ENCODE measurements at regions not wholly inside any gene's neighbourhood (a gene's known extent, or its start where the extent isn't known, plus 50 kb on each side); places are given as distances from the start of the nearest gene placed in this dataset.

GRCh38 chr3:195012571-195012970, 258.4 kb downstream of the XXYLT1 start:
- intact Hi-C loops (cut with DNase I; ENCODE audit: low total_unique reads) (no loop called here), in situ Hi-C loops (cut with MboI; ENCODE audit: low sequenced_read_pairs in 4 of 4) (loop anchor here in 1 of 4 donors (25.0 kb wide), 1 partner anchor 250 kb away; the partner anchor contains the start of gene XXYLT1)
- no peaks in the 10 kb centered on the region for H3K9me3 ChIP-seq
- ATAC-seq, result no peak
- H3K27ac ChIP-seq, result no peak overlapping the region
- H3K36me3 ChIP-seq, result no peaks in the 10 kb centered on the region
- H3K4me1 ChIP-seq, result no peaks in the 10 kb centered on the region
- no peak for DNase-seq
- H3K4me3 ChIP-seq, result no peak overlapping the region
- TF ChIP-seq, protein P1, sequence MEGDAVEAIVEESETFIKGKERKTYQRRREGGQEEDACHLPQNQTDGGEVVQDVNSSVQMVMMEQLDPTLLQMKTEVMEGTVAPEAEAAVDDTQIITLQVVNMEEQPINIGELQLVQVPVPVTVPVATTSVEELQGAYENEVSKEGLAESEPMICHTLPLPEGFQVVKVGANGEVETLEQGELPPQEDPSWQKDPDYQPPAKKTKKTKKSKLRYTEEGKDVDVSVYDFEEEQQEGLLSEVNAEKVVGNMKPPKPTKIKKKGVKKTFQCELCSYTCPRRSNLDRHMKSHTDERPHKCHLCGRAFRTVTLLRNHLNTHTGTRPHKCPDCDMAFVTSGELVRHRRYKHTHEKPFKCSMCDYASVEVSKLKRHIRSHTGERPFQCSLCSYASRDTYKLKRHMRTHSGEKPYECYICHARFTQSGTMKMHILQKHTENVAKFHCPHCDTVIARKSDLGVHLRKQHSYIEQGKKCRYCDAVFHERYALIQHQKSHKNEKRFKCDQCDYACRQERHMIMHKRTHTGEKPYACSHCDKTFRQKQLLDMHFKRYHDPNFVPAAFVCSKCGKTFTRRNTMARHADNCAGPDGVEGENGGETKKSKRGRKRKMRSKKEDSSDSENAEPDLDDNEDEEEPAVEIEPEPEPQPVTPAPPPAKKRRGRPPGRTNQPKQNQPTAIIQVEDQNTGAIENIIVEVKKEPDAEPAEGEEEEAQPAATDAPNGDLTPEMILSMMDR (IDR thresholded peaks at IDR 0.05 in 4 of 5, conservative IDR thresholded peaks at IDR 0.05 in 1 of 5), result no peak
- TF ChIP-seq POLR2A (IDR thresholded peaks at IDR 0.05), result no peak
- H3K27me3 ChIP-seq, result no peaks in the 10 kb centered on the region

DNA sequence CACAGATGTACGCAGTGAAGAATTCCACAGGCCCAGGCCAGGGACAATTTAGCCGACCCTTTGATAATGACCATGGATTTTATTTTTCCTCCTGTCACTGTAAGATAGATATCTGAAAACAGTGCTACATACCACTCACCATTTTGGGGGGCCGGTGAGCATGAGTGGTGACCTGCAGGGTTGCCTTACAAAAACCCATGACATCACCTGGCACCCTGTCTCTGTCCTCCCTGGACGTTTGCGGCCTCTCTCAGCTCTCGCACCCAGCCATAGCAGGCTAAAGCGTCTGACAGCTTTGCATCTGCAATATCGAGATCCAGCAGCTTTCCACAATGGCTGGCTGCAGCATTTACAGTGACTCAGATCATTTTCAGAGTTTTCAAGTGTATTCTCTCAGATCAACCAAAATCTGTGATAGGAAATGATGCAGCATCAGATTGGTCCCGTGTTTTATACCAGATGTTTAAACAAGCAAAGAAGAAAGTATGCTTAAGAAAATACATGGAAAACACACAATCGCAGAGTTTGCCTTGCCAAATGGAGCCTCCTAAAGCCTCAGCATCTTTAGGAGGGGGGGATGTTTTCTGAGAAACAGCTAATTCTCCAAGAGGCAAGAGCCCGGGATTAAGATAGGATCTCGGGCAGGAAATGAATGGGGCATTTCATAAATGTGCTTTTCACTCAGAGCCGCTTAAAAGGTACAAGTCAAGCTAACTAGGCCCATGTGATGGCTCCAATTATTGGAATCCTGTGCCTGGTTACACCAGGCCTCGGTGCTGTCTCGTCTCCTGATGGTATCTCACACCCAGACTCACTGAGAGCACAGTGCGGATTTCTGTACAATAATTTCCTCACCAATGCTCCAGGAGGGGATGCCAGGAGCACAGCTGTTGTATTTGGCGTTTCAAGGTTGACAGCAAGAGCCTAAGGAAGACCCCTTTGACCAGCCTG, 257.3 kb downstream of the XXYLT1 start:
- H3K4me3 ChIP-seq, result no peak overlapping the region
- no peak for TF ChIP-seq POLR2A (IDR thresholded peaks at IDR 0.05)
- TF ChIP-seq, protein P1 (IDR thresholded peaks at IDR 0.05 in 4 of 5, conservative IDR thresholded peaks at IDR 0.05 in 1 of 5), result no peak
- ATAC-seq, result no peak
- H3K4me1 ChIP-seq, result no peaks in the 10 kb centered on the region
- H3K9me3 ChIP-seq, result no peaks in the 10 kb centered on the region
- H3K36me3 ChIP-seq, result no peaks in the 10 kb centered on the region
- intact Hi-C loops (cut with DNase I; ENCODE audit: low total_unique reads) (no loop called here), in situ Hi-C loops (cut with MboI; ENCODE audit: low sequenced_read_pairs in 4 of 4) (loop anchor here in 1 of 4 donors (25.0 kb wide), 1 partner anchor 249 kb away; the partner anchor contains the start of gene XXYLT1)
- H3K27me3 ChIP-seq, result no peaks in the 10 kb centered on the region
- DNase-seq, result no peak
- H3K27ac ChIP-seq, result no peak overlapping the region

DNA sequence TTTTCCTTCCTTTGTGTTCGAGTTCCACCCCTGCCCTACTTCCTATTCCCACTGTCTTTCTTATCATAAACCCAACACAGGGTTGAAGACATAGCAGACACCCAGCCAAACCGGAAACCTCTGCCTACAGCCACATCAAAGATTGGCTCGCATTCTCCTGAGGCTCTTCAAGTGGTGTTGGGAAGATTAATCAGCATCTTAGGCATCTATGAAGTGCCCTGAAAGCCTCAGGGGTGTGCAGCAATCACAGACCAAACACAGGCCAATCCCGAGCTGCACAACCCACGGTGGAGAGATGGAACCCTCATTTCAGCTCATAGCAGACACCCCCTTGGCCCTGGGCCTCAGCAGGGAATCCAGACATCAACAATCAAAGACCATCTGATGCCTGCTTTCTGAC, 255.9 kb downstream of the XXYLT1 start:
- Histone ChIP-seq H3K27ac (no peak overlapping the region), H3K4me3 (no peak overlapping the region), H3K36me3 (no peaks in the 10 kb centered on the region), H3K4me1 (no peaks in the 10 kb centered on the region), H3K9me3 (no peaks in the 10 kb centered on the region), H3K27me3 (no peaks in the 10 kb centered on the region)
- ATAC-seq (no peak), DNase-seq (no peak)
- no peak for TF ChIP-seq POLR2A (IDR thresholded peaks at IDR 0.05)
- TF ChIP-seq, protein P1 (IDR thresholded peaks at IDR 0.05 in 4 of 5, conservative IDR thresholded peaks at IDR 0.05 in 1 of 5), result no peak
- in situ Hi-C loops (cut with MboI; ENCODE audit: low sequenced_read_pairs in 4 of 4), result loop anchor here in 1 of 4 donors (25.0 kb wide), 1 partner anchor 247 kb away; the partner anchor contains the start of gene XXYLT1
- intact Hi-C loops (cut with DNase I; ENCODE audit: low total_unique reads), result no loop called here

DNA sequence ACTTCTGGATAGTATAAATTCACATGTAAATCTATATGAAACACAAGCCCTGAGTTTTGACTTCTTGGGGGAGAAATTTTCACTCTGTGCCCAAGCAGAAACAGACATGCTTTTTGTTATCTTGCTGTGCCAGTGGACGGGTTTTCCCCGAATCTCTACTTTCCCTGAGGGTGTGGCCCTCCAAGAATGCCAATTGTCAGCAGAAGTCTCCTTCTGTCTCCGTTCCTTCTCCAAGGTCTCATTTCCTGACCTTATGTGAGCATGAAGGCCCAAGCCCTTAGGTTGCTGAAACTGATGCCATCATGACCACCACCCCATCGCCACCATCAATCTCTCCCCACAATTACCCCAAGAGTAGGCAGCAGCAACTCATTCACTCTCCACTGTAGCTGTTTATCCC, 253.8 kb downstream of the XXYLT1 start:
- no peak for ATAC-seq
- Histone ChIP-seq H3K36me3 (no peaks in the 10 kb centered on the region), H3K27ac (no peak overlapping the region), H3K4me3 (no peak overlapping the region), H3K4me1 (no peaks in the 10 kb centered on the region), H3K9me3 (no peaks in the 10 kb centered on the region), H3K27me3 (no peaks in the 10 kb centered on the region)
- intact Hi-C loops (cut with DNase I; ENCODE audit: low total_unique reads), result no loop called here
- DNase-seq, result no peak
- TF ChIP-seq, protein P1 (IDR thresholded peaks at IDR 0.05 in 4 of 5, conservative IDR thresholded peaks at IDR 0.05 in 1 of 5), result no peak
- TF ChIP-seq POLR2A (IDR thresholded peaks at IDR 0.05), result no peak
- in situ Hi-C loops (cut with MboI; ENCODE audit: low sequenced_read_pairs in 4 of 4), result loop anchor here in 1 of 4 donors (25.0 kb wide), 1 partner anchor 245 kb away; the partner anchor contains the start of gene XXYLT1

All from gastrocnemius medialis (tissue), 4 donors.